ENCODE measurements at regions not wholly inside any gene's neighbourhood (a gene's known extent, or its start where the extent isn't known, plus 50 kb on each side); places are given as distances from the start of the nearest gene placed in this dataset.

- CTCF ChIA-PET: no interaction called here
- H3K36me3 ChIP-seq (ENCODE audit: control insufficient read depth in 4 of 4, insufficient read depth in 4 of 4, low read length in 3 of 4): no peaks in the 10 kb centered on the region
- H3K9me3 ChIP-seq (ENCODE audit: control extremely low read depth in 1 of 5, control insufficient read depth in 4 of 5, insufficient read depth in 2 of 5, low read depth in 1 of 5, low read length in 4 of 5): peaks cover 0 to 3% (median 0%) of the 10 kb centered on the region in 5 experiments
- peaks cover 0 to 9% (median 4%) of the 10 kb centered on the region in 5 experiments for H3K27me3 ChIP-seq (replicated peaks in 2 of 5; ENCODE audit: control insufficient read depth in 4 of 5, insufficient read depth in 5 of 5, low read length in 4 of 5)
- no peak for DNase-seq
- no peak overlapping the region for H3K4me3 ChIP-seq (ENCODE audit: control insufficient read depth in 1 of 7, extremely low read depth in 1 of 7, insufficient read depth in 4 of 7, low read depth in 2 of 7, low read length in 6 of 7)
- H3K27ac ChIP-seq (ENCODE audit: insufficient read depth in 1 of 2, low read depth in 1 of 2, low read length in 2 of 2, poor library complexity in 1 of 2, severe bottlenecking in 2 of 2): no peak overlapping the region
- 100% methylated on average over 3 of the region's 4 CpGs for WGBS (ENCODE audit: insufficient coverage)
- no peaks in the 10 kb centered on the region for H3K4me1 ChIP-seq (ENCODE audit: control extremely low read depth in 1 of 4, control insufficient read depth in 4 of 4, insufficient read depth in 4 of 4, low read length in 3 of 4)
- POLR2A ChIA-PET: no interaction called here
Measured at GRCh38 chr13:31064636-31065035, 97.1 kb downstream of the HSPH1 start.

- Histone ChIP-seq H3K9me3 (ENCODE audit: control extremely low read depth in 1 of 5, control insufficient read depth in 4 of 5, insufficient read depth in 2 of 5, low read depth in 1 of 5, low read length in 4 of 5) (peaks cover 0 to 3% (median 0%) of the 10 kb centered on the region in 5 experiments), H3K4me3 (ENCODE audit: control insufficient read depth in 1 of 7, extremely low read depth in 1 of 7, insufficient read depth in 4 of 7, low read depth in 2 of 7, low read length in 6 of 7) (no peak overlapping the region), H3K4me1 (ENCODE audit: control extremely low read depth in 1 of 4, control insufficient read depth in 4 of 4, insufficient read depth in 4 of 4, low read length in 3 of 4) (no peaks in the 10 kb centered on the region), H3K36me3 (ENCODE audit: control insufficient read depth in 4 of 4, insufficient read depth in 4 of 4, low read length in 3 of 4) (no peaks in the 10 kb centered on the region), H3K27me3 (replicated peaks in 2 of 5; ENCODE audit: control insufficient read depth in 4 of 5, insufficient read depth in 5 of 5, low read length in 4 of 5) (peaks cover 0 to 10% (median 4%) of the 10 kb centered on the region in 5 experiments), H3K27ac (ENCODE audit: insufficient read depth in 1 of 2, low read depth in 1 of 2, low read length in 2 of 2, poor library complexity in 1 of 2, severe bottlenecking in 2 of 2) (no peak overlapping the region)
- no peak for DNase-seq
- ChIA-PET CTCF (no interaction called here), POLR2A (no interaction called here)
- no CpG with 5 or more reads among the region's 1 CpG for WGBS (ENCODE audit: insufficient coverage)
Measured at GRCh38 chr13:31063772-31064171, 97.9 kb downstream of the HSPH1 start.

- POLR2A ChIA-PET: no interaction called here
- DNase-seq: no peak
- peaks cover 0 to 3% (median 0%) of the 10 kb centered on the region in 5 experiments for H3K9me3 ChIP-seq (ENCODE audit: control extremely low read depth in 1 of 5, control insufficient read depth in 4 of 5, insufficient read depth in 2 of 5, low read depth in 1 of 5, low read length in 4 of 5)
Measured at GRCh38 chr13:31060655-31061054, 101.0 kb downstream of the HSPH1 start.

GRCh38 chr13:31060220-31060619, 101.5 kb downstream of the HSPH1 start:
- no peak overlapping the region for H3K4me3 ChIP-seq (ENCODE audit: control insufficient read depth in 1 of 7, extremely low read depth in 1 of 7, insufficient read depth in 4 of 7, low read depth in 2 of 7, low read length in 6 of 7)
- 96% methylated on average over 3 of the region's 3 CpGs for WGBS (ENCODE audit: insufficient coverage)
- no peaks in the 10 kb centered on the region for H3K4me1 ChIP-seq (ENCODE audit: control extremely low read depth in 1 of 4, control insufficient read depth in 4 of 4, insufficient read depth in 4 of 4, low read length in 3 of 4)
- peaks cover 0 to 3% (median 0%) of the 10 kb centered on the region in 5 experiments for H3K9me3 ChIP-seq (ENCODE audit: control extremely low read depth in 1 of 5, control insufficient read depth in 4 of 5, insufficient read depth in 2 of 5, low read depth in 1 of 5, low read length in 4 of 5)
- no peaks in the 10 kb centered on the region for H3K36me3 ChIP-seq (ENCODE audit: control insufficient read depth in 4 of 4, insufficient read depth in 4 of 4, low read length in 3 of 4)
- POLR2A ChIA-PET: no interaction called here
- CTCF ChIA-PET: no interaction called here
- no peak overlapping the region for H3K27ac ChIP-seq (ENCODE audit: insufficient read depth in 1 of 2, low read depth in 1 of 2, low read length in 2 of 2, poor library complexity in 1 of 2, severe bottlenecking in 2 of 2)
- DNase-seq: no peak
- peaks cover 2 to 29% (median 4%) of the 10 kb centered on the region in 5 experiments for H3K27me3 ChIP-seq (replicated peaks in 2 of 5; ENCODE audit: control insufficient read depth in 4 of 5, insufficient read depth in 5 of 5, low read length in 4 of 5)

More at GRCh38 chr13:31060655-31061054, 101.0 kb downstream of the HSPH1 start:
- 100% methylated on average over 3 of the region's 7 CpGs for WGBS (ENCODE audit: insufficient coverage)
- H3K36me3 ChIP-seq (ENCODE audit: control insufficient read depth in 4 of 4, insufficient read depth in 4 of 4, low read length in 3 of 4): no peaks in the 10 kb centered on the region
- no peak overlapping the region for H3K4me3 ChIP-seq (ENCODE audit: control insufficient read depth in 1 of 7, extremely low read depth in 1 of 7, insufficient read depth in 4 of 7, low read depth in 2 of 7, low read length in 6 of 7)
- H3K27me3 ChIP-seq (replicated peaks in 2 of 5; ENCODE audit: control insufficient read depth in 4 of 5, insufficient read depth in 5 of 5, low read length in 4 of 5): peaks cover 3 to 26% (median 4%) of the 10 kb centered on the region in 5 experiments
- CTCF ChIA-PET: interaction anchor here (0.7 kb wide), 1 partner anchor 50 kb away, joined by 3 read pairs; no protein-coding TSS in a partner anchor
- H3K4me1 ChIP-seq (ENCODE audit: control extremely low read depth in 1 of 4, control insufficient read depth in 4 of 4, insufficient read depth in 4 of 4, low read length in 3 of 4): no peaks in the 10 kb centered on the region
- H3K27ac ChIP-seq (ENCODE audit: insufficient read depth in 1 of 2, low read depth in 1 of 2, low read length in 2 of 2, poor library complexity in 1 of 2, severe bottlenecking in 2 of 2): no peak overlapping the region

- Histone ChIP-seq H3K4me1 (ENCODE audit: control extremely low read depth in 1 of 4, control insufficient read depth in 4 of 4, insufficient read depth in 4 of 4, low read length in 3 of 4) (no peaks in the 10 kb centered on the region), H3K9me3 (ENCODE audit: control extremely low read depth in 1 of 5, control insufficient read depth in 4 of 5, insufficient read depth in 2 of 5, low read depth in 1 of 5, low read length in 4 of 5) (no peaks in the 10 kb centered on the region), H3K4me3 (ENCODE audit: control insufficient read depth in 1 of 7, extremely low read depth in 1 of 7, insufficient read depth in 4 of 7, low read depth in 2 of 7, low read length in 6 of 7) (no peak overlapping the region), H3K27me3 (replicated peaks in 2 of 5; ENCODE audit: control insufficient read depth in 4 of 5, insufficient read depth in 5 of 5, low read length in 4 of 5) (peaks cover 0 to 44% (median 12%) of the 10 kb centered on the region in 5 experiments), H3K27ac (ENCODE audit: insufficient read depth in 1 of 2, low read depth in 1 of 2, low read length in 2 of 2, poor library complexity in 1 of 2, severe bottlenecking in 2 of 2) (no peak overlapping the region), H3K36me3 (ENCODE audit: control insufficient read depth in 4 of 4, insufficient read depth in 4 of 4, low read length in 3 of 4) (no peaks in the 10 kb centered on the region)
- no peak for DNase-seq
- 99% methylated on average over 7 of the region's 9 CpGs for WGBS (ENCODE audit: insufficient coverage)
- ChIA-PET CTCF (interaction anchor here (1.1 to 1.4 kb wide), 2 partner anchors 13 to 30 kb away, joined by 3 to 5 read pairs; no protein-coding TSS in a partner anchor), POLR2A (no interaction called here)
Measured at GRCh38 chr13:31057403-31058033, 104.2 kb downstream of the HSPH1 start.

GRCh38 chr13:31056644-31057271, 104.9 kb downstream of the HSPH1 start:
- CTCF ChIA-PET: interaction anchor here (1.1 to 1.4 kb wide), 2 partner anchors 12 to 29 kb away, joined by 3 to 5 read pairs; no protein-coding TSS in a partner anchor
- H3K4me3 ChIP-seq (ENCODE audit: control insufficient read depth in 1 of 7, extremely low read depth in 1 of 7, insufficient read depth in 4 of 7, low read depth in 2 of 7, low read length in 6 of 7): no peak overlapping the region
- H3K9me3 ChIP-seq (ENCODE audit: control extremely low read depth in 1 of 5, control insufficient read depth in 4 of 5, insufficient read depth in 2 of 5, low read depth in 1 of 5, low read length in 4 of 5): no peaks in the 10 kb centered on the region
- no peak overlapping the region for H3K27ac ChIP-seq (ENCODE audit: insufficient read depth in 1 of 2, low read depth in 1 of 2, low read length in 2 of 2, poor library complexity in 1 of 2, severe bottlenecking in 2 of 2)
- DNase-seq: peak in 1 of 3 donors; percentile 15
- 31% methylated on average over 9 of the region's 10 CpGs for WGBS (ENCODE audit: insufficient coverage)
- POLR2A ChIA-PET: no interaction called here
- H3K27me3 ChIP-seq (replicated peaks in 2 of 5; ENCODE audit: control insufficient read depth in 4 of 5, insufficient read depth in 5 of 5, low read length in 4 of 5): peaks cover 0 to 51% (median 16%) of the 10 kb centered on the region in 5 experiments
- no peaks in the 10 kb centered on the region for H3K36me3 ChIP-seq (ENCODE audit: control insufficient read depth in 4 of 4, insufficient read depth in 4 of 4, low read length in 3 of 4)
- H3K4me1 ChIP-seq (ENCODE audit: control extremely low read depth in 1 of 4, control insufficient read depth in 4 of 4, insufficient read depth in 4 of 4, low read length in 3 of 4): no peaks in the 10 kb centered on the region

- Histone ChIP-seq H3K4me3 (ENCODE audit: control insufficient read depth in 1 of 7, extremely low read depth in 1 of 7, insufficient read depth in 4 of 7, low read depth in 2 of 7, low read length in 6 of 7) (no peak overlapping the region), H3K9me3 (ENCODE audit: control extremely low read depth in 1 of 5, control insufficient read depth in 4 of 5, insufficient read depth in 2 of 5, low read depth in 1 of 5, low read length in 4 of 5) (no peaks in the 10 kb centered on the region), H3K27me3 (replicated peaks in 2 of 5; ENCODE audit: control insufficient read depth in 4 of 5, insufficient read depth in 5 of 5, low read length in 4 of 5) (peaks cover 0 to 52% (median 16%) of the 10 kb centered on the region in 5 experiments), H3K4me1 (ENCODE audit: control extremely low read depth in 1 of 4, control insufficient read depth in 4 of 4, insufficient read depth in 4 of 4, low read length in 3 of 4) (no peaks in the 10 kb centered on the region), H3K27ac (ENCODE audit: insufficient read depth in 1 of 2, low read depth in 1 of 2, low read length in 2 of 2, poor library complexity in 1 of 2, severe bottlenecking in 2 of 2) (no peak overlapping the region), H3K36me3 (ENCODE audit: control insufficient read depth in 4 of 4, insufficient read depth in 4 of 4, low read length in 3 of 4) (no peaks in the 10 kb centered on the region)
- POLR2A ChIA-PET: no interaction called here
- CTCF ChIA-PET: no interaction called here
- no peak for DNase-seq
- no CpG with 5 or more reads among the region's 5 CpGs for WGBS (ENCODE audit: insufficient coverage)
Measured at GRCh38 chr13:31055589-31055988, 106.1 kb downstream of the HSPH1 start.
